ENCODE measurements at regions not wholly inside any gene's neighbourhood (a gene's known extent, or its start where the extent isn't known, plus 50 kb on each side); places are given as distances from the start of the nearest gene placed in this dataset.
"Not testable (repeated sequence)": the region's sequence is repeated elsewhere in the genome, so short reads cannot be mapped to it uniquely, and the experiment has no call there.

- DNase-seq (ENCODE audit: low spot score): no peak
Measured at GRCh38 chr22:25281675-25282345, 62.4 kb downstream of the CRYBB2 start.

GRCh38 chr22:25282346-25282670 is 62.9 kb downstream of the CRYBB2 start:
- no peak for DNase-seq (ENCODE audit: low spot score)

- no peak for DNase-seq (ENCODE audit: low spot score)
Measured at GRCh38 chr22:25282671-25283561, 63.5 kb downstream of the CRYBB2 start.

DNA sequence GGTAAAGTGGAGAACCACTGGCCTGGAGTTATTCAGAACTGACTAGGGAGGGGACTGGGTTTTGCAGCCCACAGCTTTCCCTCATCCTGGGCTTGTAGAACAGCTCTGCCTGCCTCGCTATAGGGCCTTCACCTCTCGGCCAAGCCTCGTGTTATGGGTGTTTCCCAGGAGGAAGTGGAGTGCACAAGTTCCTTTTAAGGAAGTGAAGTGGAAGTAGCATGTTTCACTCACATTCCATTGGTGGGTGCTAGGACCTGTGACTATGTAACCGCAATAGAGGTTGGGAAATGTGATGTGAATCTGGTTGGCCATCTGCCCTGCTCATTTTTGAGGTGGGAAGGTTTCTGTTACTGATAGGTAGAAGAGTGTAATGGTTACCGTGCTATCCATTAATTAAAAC is 69.0 kb downstream of the CRYBB2 start:
- not testable (repeated sequence) for DNase-seq (ENCODE audit: low spot score)

DNA sequence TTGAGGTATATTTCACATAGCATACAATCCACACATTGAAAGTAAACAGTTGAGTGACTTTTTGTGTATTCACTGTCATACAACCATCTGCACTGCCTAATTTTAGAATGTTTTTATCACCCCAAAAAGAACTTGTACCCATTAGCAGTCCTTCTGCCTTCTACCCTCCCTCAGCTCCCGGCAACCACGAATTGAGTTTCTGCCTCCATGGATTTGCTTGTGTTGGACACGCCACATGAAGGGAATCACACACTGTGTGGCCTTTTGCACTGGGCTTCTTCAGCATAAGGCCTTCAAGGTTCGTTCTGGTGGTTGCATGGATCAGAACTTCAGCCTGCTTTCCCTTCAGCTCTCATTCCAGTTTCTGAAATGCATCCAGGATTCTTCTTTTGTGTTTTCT is 82.5 kb downstream of the CRYBB2 start:
- DNase-seq (ENCODE audit: low spot score): not testable (repeated sequence)

- DNase-seq (ENCODE audit: low spot score): not testable (repeated sequence)
Measured at GRCh38 chr22:25309586-25309985, 90.1 kb downstream of the CRYBB2 start.

GRCh38 chr22:25311924-25312323 is 92.5 kb downstream of the CRYBB2 start:
- DNase-seq (ENCODE audit: low spot score): not testable (repeated sequence)

GRCh38 chr22:25318081-25318823 is 98.8 kb downstream of the CRYBB2 start:
- no peak for DNase-seq (ENCODE audit: low spot score)

- no peak for DNase-seq (ENCODE audit: low spot score)
Measured at GRCh38 chr22:25327018-25327755, 107.7 kb downstream of the CRYBB2 start.

- DNase-seq (ENCODE audit: low spot score): no peak
Measured at GRCh38 chr22:25331050-25331449, 111.6 kb downstream of the CRYBB2 start.

GRCh38 chr22:25331911-25332310 is 112.5 kb downstream of the CRYBB2 start:
- DNase-seq (ENCODE audit: low spot score): not testable (repeated sequence)

- DNase-seq (ENCODE audit: low spot score): no peak
Measured at GRCh38 chr22:25332386-25332785, 112.9 kb downstream of the CRYBB2 start.

DNA sequence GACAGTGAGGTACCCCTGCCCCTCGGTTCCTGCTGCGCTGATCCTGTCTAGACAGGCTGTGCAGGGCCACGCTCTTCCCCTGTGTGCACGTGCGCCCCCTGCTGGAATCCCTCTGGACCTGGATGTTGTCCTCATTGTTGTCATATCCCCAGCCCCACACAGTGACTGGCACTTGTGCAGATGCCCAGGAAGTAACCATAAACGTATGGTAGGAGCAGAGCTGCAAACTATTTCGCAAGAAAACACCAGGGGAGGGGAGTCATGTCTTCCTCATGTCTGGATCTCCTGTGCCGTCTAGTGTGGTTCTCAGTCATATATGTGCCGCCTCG is 114.7 kb downstream of the CRYBB2 start:
- peak; percentile 57 for DNase-seq (ENCODE audit: low spot score)

DNA sequence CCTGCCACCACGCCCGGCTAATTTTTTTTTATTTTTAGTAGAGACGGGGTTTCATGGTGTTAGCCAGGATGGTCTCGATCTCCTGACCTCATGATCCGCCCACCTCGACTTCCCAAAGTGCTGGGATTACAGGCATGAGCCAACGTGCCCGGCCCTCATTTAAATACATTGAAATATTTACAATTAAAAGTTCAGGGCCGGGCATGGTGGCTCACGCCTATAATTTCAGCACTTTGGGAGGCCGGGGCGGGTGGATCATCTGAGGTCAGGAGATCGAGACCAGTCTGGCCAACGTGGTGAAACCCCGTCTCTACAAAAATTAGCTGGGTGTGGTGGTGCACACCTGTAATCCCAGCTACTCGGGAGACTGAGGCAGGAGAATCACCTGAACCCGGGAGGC is 115.2 kb downstream of the CRYBB2 start:
- not testable (repeated sequence) for DNase-seq (ENCODE audit: low spot score)

- DNase-seq (ENCODE audit: low spot score): not testable (repeated sequence)
Measured at GRCh38 chr22:25335276-25335675, 115.8 kb downstream of the CRYBB2 start.

DNA sequence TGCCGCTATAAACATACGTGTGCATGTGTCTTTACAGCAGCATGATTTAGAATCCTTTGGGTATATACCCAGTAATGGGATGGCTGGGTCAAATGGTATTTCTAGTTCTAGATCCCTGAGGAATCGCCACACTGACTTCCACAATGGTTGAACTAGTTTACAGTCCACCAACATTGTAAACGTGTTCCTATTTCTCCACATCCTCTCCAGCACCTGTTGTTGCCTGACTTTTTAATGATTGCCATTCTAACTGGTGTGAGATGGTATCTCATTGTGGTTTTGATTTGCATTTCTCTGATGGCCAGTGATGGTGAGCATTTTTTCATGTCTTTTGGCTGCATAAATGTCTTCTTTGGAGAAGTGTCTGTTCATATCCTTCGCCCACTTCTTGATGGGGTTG is 121.1 kb downstream of the CRYBB2 start:
- DNase-seq (ENCODE audit: low spot score): not testable (repeated sequence)

- not testable (repeated sequence) for DNase-seq (ENCODE audit: low spot score)
Measured at GRCh38 chr22:25344366-25344765, 124.9 kb downstream of the CRYBB2 start.

DNA sequence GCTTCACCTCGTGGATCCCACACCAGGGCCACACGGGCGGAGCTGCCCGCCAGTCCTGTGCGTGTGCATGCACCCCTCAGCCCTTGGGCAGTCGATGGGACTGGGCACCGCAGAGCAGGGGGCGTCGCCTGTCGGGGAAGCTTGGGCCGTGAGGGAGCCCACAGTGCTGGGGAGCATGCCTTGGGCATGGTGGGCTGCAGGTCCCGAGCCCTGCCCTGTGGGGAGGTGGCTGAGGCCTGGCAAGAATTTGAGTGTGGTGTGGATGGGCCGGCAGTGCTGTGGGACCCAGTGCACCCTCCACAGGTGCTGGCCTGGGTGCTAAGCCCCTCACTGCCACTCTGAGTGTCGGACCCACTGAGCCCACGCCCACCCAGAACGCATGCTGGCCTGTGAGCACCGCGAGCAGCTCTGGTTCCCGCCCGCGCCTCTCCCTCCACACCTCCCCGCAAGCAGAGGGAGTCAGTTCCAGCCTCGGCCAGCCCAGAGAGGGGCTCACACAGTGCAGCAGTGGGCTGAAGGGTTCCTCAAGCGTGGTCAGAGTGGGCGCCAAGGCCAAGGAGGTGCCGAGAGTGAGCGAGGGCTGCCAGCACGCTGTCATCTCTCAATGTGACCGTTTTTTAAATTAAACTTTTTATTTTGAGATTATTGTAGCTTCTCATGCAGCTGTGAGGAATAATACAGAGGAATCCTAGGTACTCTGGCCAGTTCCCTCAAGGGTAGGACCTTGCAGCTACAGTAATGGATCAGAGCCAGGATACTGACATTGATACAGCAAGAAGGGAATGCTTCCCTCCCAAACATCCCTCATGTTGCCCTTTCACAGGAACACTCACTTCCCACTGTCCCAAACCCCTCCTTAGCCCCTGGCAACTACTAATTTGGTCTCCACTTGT is 127.7 kb downstream of the CRYBB2 start:
- DNase-seq (ENCODE audit: low spot score): no peak

GRCh38 chr22:25347752-25348102 is 128.3 kb downstream of the CRYBB2 start:
- no peak for DNase-seq (ENCODE audit: low spot score)

DNA sequence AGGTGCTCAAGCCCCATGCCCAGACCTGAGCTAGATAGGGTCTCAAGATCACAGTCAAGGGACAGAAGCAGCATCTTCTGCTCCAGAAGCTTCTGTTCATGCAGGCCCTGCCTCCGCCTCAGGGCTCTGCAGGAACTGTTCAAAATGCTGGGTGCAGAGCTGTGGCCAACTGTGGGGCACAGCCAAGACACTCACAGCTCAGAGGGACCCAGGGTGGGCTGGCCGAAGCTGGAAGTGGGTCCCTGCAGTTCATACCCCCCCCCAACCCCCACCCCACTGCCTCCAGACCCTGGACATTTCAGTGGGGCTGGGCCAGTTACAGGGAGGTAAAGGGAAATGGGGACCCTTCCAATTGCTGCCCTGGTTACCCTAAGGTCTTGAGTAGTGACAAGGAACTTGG is 129.0 kb downstream of the CRYBB2 start:
- DNase-seq (ENCODE audit: low spot score): no peak

DNA sequence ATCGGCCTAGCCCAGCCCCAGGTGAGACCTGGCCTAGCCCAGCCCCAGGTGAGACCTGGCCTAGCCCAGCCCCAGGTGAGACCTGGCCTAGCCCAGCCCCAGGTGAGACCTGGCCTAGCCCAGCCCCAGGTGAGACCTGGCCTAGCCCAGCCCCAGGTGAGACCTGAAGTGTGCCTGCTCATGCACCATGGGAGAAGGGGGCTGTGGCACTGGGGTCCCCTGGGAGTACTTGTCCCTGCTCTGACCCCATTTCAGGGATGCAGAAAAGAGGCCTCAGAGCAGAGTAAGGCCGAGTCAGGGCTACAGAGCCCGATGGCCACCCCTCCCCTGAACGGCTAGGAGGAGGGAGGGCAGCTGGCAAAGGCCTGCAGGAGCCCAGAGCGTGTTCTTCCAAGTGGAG is 129.6 kb downstream of the CRYBB2 start:
- not testable (repeated sequence) for DNase-seq (ENCODE audit: low spot score)

Data from kidney capillary endothelial cell (primary cell).